SH-SY5Y (cell line): ENCODE measurements at regions not wholly inside any gene's neighbourhood (a gene's known extent, or its start where the extent isn't known, plus 50 kb on each side); places are given as distances from the start of the nearest gene placed in this dataset.

Source experiments
- GATA2 ChIP-seq: IDR thresholded peaks from 2 replicates; pipeline ENCODE4 v1.6.1; 2011; ENCODE audit warnings: mild to moderate bottlenecking, low read depth, low read length
- GATA3 ChIP-seq: IDR thresholded peaks from 2 replicates; pipeline ENCODE4 v1.6.1; 2011; ENCODE audit warnings: low read depth, mild to moderate bottlenecking, low read length, moderate library complexity

DNA sequence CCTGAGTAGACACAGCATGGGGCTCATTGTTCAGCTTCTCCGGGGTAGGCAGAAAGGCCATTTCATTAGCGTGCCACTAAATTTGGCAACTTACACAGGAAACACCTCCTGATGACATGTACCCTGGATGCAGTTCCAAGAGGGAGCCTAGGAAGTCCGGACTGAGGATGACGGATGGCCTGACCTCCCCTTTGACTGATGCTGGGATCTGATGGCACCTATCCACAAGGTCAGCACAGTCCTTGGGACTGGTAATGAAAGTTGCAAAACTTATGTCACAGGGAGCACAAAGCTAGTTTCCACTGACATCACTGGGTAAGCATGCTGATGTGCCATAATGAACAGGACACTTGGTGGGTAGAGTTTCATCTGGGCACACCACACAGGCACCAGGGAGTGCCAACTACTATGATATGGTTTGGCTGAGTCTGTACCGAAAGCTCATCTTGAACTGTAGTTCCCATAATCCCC lies 126.7 kb upstream of the ARL4C start:
- TF ChIP-seq GATA2 (no peak), GATA3 (no peak)
